Medulla oblongata (tissue), 1 donor: ENCODE measurements at regions not wholly inside any gene's neighbourhood (a gene's known extent, or its start where the extent isn't known, plus 50 kb on each side); places are given as distances from the start of the nearest gene placed in this dataset.

ENCODE experiments used
- DNase-seq: peaks from one replicate; pipeline ENCODE4 v3.0.0-alpha.2; 2015; ENCODE audit errors: extremely low spot score

DNA sequence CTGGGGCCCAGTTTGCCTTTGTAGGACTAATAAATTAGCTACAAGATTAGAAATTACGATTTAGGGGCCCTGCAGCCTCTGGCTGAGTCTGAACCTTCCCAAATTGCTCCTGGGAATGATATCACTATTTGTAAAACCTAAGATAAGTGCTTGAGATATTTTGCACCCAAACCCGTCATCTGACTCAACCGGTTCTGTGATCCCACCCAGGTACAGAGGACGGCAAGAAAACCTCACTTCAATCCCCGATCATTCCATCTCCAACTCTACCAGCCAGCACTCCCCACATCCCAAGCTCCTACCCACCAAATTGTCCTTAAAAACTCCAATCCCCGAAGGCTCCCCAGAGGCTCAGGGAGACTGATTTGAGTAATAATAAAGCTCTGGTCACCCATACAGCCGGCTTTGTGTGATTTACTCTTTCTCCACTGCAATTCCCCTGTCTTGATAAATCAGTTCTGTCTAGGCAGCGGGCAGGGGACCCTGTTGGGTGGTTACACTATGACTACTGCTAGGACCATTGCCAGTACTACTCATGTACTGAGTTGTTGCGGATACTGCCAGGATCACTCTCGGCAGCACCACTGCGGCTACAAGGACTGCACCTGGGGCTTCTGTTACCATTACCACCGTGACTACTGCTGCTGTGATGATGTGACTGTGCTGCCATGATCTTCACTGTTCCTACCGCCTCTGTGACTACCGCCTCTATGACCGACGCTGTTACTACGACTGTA is 73.1 kb downstream of the IRF8 start:
- no peak for DNase-seq

DNA sequence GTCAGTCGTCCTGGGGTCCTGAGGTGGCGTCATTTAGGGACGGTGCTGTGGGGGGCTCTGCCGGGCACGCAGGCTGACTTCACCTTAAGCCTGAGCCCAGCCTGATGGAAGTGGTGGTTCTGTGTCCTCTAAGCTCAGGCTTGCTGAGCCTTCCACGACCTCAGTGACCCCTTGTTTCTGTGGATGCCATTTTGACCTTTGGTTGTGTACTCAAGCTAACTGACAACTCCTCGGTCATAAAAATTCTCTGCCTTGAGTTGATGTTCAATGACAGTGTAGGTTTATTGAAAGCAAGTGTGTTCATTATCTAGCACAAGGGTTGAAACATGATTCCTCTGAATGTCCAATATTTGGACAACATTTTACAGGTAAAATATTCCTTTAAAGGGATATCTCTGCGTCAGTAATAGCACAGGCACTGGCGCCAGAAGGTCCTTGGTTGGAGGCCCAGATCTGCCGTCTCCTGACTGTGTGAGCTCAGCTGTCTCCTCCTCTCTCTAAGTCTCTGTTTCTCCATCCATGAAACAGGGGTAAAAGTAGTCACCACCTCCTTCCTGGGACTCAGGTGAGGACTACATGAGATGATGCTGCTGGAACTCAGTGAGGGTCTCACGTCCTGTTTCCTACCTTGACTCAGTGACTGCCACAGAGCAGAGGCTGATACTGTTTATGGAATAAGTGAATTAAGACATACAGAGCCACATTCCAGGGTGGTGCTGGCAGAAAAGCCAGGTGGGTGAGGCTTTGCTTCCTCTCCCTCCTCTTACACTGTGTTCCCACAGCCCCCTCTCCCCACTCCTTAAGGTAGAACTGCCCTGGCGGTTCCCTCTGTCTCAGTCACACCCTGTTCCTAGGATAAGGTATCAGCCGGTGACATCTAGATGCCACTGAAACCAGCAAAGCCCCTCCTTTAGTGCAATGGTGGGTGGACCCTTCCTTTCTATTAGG is 75.7 kb downstream of the IRF8 start:
- no peak for DNase-seq

DNA sequence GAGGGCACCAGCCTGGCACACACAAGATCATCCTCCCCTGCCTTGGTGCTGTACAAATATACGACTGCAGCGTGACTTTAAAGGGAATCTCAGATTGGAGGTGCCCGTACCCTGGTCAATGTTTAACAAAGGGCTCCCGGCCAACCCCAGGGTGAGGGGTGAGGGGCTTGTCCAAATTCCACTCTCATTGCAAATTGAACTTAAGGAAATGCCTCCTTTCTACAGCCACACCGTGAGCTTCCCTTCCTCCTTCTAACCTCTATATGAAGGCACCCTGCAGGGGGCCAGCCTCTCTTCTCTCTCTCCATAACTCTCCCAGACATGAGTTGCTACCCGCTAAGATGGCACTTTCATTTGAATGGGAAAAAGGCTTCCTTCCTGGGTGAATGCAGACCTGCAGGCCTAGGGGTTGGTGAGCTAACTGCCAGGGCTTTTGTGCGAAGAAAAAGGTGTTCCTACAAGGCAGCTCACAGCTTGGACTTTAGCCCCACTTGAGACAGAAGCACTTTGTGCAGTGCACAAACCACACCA is 76.6 kb downstream of the IRF8 start:
- DNase-seq = no peak

DNA sequence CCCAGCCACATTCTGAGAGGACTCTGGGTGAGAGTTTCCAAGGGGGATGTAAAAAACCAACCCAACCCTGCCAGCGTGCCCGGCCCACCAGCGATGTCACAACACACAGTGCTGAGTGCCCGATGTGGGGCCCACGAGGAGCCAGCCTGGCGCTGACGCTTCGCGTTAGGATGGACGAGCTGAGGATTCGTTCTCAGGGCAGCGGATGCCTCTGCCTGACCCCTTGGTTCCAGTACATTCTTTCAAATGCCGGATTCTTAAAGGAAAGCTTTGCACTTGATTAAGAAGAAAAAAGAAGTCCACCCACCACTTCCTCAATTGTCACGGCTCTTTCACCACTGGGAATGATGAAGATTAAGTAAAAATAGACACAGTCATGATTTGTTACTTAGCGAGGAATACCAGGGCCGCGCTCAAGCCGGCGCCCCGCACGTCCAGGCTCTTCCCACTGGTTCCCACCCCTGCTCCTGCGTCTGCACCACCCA is 79.4 kb downstream of the IRF8 start:
- DNase-seq = peak; percentile 64

DNA sequence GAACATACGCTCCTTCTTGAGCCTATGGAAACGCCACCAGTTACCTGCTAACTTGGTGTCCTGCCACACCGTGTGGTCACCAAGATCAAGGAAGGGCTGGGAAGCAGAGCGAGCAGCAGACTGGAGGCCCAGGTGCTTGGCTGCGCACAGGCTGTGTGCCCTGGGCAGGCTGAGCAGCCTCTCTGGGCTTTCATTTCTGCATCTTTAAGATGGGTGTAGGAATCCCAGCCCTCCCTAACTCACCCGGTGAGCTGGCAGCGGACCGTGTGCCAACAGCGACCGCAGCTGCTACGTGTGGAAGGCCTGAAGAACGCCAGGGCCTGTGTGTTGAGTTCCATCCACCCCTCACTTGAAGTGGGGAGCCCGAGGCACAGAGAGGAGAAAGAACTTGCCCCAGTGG is 80.0 kb downstream of the IRF8 start:
- DNase-seq = no peak

DNA sequence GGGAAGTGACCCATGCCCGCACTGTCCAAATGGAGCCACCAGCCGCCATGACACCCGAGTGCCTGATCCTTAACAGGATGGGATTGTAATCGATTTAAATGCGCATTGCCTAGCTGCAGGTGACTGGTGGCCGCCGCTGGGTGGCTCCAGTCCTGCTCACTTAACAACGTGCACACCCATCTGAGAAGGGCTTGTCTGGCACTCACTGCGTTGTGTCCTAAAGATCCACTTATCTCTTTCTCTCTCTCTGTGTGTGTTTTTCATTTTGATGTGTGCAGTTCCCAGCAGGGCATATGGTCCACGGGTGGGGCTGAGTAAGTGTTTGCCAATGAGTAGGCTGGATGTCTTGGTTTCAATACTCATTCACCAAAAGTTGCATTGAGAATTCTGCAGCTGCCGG is 80.6 kb downstream of the IRF8 start:
- DNase-seq = no peak

DNA sequence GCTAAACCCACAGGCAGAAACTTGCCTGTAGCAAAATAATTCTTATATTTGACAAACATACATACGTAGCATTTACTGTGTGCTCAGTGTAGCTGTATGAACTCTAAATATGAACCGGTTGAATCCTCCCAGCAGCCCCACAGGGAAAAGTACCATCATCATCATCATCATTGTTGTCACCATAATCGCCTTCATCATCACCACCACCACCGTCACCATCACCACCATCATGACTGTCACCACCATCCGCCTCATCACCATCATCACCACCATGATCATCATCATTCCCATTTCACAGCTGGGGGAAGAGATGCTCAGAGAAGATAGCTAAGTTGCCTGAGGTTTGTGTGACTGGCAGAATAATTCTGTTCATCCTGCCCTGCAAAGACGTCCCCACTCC is 81.7 kb downstream of the IRF8 start:
- no peak for DNase-seq

DNA sequence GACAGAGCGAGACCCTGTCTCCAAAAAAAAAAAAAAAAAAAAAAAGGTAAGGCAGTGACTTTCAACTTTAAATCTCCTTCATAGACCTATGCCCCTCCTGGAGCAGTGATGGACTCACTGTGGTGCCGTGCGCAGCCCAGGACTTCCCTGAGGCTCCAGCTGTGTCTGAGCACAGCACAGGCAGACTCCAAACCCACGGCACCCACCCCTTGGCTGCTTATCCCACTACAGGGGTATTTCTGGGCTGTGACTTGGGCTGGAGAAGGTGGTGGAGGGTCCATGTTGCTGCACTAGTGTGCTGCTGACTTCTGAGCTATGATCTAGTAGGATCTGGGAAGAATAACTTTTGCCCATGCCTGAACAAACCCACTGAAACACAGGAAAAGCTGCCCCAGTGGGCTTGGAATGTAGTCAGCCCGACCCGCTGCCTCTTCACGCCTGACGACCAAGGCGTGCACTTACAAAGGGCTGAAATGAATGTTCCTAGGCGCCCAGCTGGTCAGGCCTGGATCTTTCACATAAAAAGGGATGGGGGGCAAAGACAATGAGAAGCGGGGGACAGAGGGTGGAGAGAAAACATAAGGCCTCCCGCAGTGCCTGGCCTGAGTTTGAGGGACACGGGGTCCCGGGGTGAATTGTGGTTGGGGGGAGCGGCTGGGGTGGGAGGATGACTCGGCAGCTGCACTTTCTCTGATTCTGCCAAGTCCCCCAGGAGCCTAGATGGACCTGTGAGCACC is 83.0 kb downstream of the IRF8 start:
- no peak for DNase-seq

DNA sequence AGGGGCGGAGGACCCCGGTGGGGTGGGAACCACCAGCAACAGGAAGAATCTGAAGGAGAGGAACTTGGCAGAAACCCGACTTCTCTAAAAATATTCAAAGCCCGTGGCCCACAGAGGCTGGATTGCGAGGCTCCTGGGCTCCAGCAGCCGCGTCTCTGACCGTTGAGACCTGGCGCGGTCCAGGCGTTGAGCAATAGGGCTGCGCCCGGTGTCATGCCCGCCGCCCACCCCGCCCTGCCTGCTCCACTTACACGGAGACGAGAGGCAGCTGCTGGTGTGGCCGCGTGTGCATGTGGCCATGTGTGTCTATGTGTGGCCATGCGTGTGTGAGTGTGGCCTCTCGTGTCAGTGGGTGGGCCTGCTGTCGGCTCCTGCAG is 83.6 kb downstream of the IRF8 start:
- peak; percentile 54 for DNase-seq

DNA sequence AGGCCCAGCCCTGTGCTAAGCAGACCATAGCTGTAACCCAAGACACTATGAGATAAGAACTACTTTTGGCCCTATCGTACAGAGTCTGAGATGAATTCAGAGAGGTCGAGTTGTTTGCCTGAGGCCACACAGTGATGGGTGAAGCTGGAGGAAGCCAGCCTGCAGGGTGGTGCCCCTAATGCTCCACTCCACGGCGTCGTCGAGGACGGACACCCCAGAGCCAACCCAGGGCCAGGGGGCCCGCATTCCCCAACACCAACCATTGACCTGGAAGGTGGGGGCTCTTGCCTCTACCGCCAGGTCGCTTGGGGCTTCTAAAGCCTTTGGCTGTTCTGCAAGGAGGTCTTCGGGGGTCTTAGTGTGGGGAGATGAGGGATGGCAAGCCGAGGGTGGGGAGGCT is 84.1 kb downstream of the IRF8 start:
- DNase-seq = no peak

DNA sequence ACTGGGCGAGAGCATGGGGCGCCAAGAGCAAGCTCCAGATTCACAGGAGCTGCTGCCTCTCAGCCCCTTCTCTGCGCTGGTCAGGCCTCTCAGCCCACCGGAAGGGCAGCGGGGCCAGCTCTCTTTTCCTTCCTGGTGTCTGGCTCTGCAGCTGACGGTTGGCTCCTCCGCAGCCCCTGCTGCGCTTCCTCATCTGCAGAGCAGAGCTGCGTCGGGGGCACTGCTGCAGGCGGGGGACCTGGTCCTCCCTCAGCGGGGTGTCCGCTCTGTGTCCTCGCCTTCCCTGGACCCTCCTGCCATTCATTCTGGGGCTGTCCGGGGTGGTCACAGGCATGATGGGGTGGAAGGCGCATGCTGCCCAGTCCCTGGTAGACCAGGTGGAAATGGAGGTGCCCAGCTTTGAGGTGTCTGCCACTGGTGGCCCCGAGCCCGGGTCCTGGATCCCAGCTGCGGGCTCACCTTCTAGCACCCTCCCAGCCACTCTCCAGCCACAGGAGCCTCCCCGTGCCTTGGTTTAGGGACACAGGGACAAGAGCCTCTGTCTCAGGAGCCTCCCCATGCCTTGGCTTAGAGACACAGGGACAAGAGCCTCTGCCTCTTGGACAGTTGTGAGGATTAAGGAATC is 84.8 kb downstream of the IRF8 start:
- DNase-seq = peak; percentile 19

DNA sequence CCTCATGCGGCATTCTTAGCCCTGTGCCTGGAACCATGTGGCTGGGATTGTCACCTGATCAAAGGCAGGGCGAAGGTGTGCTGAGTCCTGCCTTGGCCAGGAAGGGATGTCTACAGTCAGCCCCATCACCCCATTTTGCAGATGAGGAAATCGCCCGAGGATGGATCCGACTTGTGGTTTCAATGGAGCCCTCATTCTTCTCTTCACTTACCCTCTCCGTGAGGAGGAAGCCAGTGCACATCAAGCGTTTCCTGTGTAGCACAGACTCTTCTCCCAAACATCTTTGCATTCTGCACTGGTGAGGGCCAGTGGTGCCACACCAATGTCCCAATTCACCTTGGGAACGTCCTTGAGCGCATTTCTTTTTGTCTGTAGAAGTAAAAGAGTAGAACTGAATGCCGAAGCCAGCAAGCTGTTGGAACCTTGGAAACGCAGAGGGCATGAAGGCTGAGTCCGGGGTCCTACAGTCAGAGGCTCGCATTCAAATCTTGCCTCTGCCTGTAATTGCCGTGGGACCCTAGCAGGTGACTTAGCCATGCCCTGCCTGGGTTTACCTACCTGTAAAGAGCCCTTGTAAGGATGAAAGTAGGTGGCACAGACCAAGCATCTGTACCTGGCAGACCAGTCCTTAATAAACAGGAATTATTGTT is 85.4 kb downstream of the IRF8 start:
- DNase-seq = peak; percentile 18

DNA sequence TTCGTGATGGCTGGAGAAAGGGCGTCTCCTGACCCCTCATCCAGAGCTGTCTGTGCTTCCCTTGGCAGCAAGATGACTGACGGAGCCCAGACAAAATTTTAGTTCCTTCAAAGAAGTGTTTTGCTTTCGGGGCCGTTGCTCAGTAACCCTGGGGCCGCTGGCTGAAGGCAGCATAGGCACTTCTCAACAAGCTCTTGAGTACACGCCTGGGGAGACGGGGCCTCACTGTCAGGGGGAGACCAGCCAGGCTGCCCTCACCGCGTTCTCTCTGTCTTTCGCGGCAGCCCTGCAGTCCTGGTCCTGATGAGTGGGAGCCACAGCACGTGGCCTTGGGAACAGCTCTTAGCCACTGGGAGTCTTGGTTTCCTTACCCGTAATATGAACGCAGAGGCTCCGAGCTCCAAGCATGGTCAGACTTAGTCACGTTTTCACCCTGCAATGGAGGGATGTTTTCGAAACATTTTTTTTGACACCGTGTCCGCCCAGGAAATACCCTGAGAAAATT is 86.0 kb downstream of the IRF8 start:
- DNase-seq = peak; percentile 51

DNA sequence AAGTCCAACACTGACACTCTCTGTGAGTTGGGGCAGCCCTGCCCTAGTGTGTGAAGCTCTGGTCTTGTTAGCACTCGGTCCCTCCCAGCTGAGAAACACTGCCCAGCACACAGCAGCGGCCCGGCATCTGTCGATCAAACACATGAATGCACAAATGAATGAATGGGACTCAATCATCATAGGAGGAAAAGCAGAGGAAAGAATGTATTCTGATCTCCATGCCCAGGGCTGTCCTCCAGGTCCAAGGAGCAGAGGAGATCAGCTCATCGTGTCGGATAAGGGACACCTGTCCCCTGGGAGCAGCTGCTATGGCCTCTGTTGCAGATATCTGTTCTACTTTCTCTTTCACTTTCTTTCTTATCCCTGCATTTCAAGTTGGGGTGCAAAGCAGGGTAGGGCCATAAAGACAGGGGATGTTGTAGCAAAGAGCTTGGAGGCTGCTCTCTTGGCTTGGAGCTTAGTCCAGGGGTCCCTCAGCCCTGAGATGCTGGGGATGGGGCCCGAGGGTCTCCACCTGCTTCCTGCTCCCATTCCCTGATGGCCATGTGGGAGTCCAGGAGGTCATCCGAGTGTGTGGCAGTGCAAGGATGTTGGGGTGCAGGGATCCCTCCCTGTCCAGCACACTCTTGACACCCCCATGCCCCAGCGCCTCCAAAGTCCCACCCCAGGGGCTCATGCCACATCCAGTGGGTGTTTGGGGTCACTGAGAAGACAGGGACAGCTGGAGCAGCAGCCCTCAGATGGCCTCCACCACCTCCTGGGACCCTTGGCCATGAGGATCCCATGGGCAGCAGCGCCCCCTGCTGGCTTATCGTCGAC is 88.2 kb downstream of the IRF8 start:
- DNase-seq = peak; percentile 17

DNA sequence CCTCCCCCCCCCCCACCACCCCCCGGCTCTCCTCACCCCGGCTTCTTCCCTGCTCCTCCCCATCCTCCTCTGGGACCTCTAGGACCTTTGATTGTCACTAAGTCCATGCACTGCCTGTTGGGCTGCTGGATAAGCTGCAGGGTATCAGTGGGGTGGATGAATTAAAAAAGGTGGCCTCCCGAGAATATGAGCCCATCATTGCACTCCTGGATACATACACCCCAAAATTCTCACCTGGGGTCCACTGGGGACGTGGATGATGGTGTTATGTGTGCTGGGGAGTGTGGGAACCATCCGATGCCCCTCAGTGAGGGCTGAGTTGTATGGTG is 88.8 kb downstream of the IRF8 start:
- no peak for DNase-seq

DNA sequence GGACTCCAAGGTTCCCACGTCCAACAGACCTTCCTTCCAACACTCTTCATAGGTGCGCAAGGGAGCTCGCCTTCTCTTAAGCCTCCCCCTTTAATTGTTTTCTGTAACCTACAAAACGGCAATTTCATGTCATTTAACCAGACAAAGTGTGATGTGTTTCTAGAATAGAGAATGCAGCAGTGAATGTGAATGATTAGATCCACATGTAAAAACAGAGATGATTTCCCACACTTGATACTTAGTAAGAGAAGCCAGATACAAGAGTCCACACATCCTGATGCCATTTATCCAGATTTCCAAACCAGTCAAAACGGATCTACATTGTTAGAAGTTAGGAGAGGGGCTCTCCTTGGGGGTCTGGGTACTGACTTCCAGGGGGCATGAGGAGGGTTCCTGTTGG is 89.3 kb downstream of the IRF8 start:
- no peak for DNase-seq

DNA sequence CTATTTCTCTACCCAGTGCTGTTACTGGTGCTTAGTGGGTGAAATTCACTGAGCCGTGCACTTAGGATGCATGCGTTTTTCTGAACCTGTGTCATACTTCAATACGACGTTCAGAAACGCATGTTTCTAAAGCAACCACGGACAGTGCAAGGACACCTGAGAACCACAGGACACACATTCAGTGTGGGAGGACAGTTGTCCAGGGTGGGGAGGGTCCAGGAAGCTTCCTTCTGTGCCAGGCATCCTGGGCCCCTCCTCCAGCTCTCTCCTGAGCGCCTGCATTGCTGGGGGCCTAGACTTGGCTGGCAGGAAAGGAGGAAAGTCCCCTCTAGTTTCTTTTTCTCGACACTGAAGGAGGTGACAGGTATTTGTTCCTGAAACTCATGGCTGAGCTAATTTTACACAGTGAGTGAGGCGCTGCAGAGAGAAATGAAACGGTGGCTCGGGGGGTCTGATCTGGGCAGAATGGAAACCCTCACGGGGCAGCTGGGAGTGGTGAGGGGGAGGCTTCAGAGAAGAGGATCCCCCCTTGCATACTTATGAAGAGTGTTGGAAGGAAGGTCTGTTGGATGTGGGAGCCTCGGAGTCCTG is 89.9 kb downstream of the IRF8 start:
- DNase-seq = no peak

DNA sequence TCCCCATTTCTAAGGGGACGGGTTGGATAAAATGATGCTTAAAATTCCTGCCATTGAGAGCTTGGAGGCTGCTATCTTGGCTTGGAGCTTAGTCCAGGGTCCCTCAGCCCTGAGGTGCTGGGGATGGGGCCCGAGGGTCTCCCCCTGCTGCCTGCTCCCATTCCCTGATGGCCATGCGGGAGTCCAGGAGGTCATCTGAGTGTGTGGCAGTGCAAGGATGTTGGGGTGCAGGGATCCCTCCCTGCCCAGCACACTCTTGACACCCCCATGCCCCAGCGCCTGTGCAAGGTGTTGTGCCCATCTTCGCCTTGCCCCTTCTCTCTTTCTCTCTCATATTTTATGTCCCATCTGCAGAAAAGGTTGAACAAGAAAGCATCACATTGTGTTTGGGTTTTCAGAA is 90.4 kb downstream of the IRF8 start:
- no peak for DNase-seq

DNA sequence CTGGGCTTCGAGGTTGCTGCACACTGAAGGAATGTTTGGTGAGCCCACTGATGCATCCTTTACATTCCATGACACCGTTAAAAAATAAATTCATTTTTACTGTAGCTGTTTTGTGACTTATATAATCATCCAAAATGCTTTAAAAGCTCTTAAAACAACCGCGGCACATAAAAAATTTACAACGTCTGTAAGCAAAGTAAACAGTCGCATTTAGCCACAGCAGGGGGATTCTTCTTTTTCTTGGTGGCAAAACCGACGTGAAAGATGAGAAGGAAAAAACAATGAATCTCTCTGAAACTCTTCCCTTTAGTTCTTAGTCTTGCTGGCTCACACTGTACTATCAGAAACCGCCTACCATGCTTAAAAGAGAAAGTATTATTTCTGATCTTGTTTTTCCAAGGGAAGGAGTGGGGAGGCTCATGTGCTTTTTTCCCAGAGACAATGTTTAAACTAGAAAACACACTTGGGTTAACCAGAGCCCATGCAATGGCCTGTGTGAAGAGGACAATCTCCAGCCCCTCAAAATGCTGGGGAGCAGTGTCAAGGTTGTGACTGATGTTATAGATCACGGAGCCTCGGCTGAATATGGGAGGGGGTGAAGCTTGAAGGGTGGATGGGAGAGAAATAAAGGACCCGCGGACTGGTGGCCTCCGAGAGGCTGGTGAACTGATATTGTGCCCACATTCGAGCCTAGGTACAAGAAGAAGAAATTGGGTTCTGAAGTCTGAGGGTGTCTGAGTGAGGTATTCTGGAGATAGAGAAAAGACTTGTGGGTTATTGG is 91.1 kb downstream of the IRF8 start:
- DNase-seq = no peak
